ENCODE measurements at regions not wholly inside any gene's neighbourhood (a gene's known extent, or its start where the extent isn't known, plus 50 kb on each side); places are given as distances from the start of the nearest gene placed in this dataset.
"Not testable (repeated sequence)": the region's sequence is repeated elsewhere in the genome, so short reads cannot be mapped to it uniquely, and the experiment has no call there.

DNA sequence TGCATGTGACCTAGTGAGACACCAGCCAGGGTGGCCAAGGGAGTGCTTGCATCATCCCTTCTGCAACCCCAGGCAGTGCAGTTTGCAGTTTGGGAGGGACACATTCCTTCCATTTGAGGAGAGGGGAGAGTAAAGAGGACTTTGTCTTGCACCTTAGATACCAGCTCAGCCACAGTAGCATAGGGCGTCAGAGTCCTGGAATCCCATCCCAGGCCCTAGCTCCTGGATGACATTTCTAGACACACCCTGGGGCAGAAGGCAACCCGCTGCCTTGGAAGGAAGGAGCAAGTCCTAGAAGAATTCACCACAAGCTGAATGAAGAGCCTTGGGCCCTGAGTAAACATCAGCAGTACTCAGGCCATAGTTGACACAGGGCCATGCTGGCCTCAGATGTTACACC, 680.4 kb upstream of the IMPG1 start:
- DNase-seq = no peak

DNA sequence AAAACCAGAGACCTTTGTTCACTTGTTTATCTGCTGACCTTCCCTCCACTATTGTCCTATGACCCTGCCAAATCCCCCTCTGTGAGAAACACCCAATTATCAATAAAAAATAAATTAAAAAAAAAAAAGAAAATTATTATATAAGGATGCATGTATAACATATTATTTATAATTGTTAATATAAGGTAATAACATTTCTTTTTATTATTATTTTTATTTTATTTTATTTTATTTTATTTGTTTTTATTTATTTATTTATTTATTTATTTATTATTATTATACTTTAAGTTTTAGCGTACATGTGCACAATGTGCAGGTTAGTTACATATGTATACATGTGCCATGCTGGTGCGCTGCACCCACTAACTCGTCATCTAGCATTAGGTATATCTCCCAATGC, 672.9 kb upstream of the IMPG1 start:
- not testable (repeated sequence) for DNase-seq

- DNase-seq = not testable (repeated sequence)
Observed at GRCh38 chr6:76744151-76744720, 671.8 kb upstream of the IMPG1 start.

- no peak for DNase-seq
Observed at GRCh38 chr6:76742919-76743318, 670.5 kb upstream of the IMPG1 start.

DNA sequence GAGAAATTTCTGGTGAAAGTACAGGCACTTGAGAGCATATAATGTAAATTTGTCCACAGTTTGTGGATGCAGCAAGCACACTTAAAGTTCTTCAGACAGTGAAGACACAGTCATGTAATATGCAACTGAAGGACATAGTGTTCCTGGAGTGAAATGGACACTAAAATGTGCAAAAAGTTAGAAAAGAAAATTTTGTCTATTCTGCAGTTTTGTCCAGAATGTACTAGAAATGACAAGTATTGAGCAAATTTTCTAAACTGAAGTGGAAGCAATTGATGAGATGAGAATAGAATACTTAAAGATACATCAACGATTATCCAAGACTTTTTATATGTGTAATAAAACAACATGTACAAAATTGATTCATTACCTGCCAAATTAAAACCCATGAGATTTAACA, 647.0 kb upstream of the IMPG1 start:
- no peak for DNase-seq

DNA sequence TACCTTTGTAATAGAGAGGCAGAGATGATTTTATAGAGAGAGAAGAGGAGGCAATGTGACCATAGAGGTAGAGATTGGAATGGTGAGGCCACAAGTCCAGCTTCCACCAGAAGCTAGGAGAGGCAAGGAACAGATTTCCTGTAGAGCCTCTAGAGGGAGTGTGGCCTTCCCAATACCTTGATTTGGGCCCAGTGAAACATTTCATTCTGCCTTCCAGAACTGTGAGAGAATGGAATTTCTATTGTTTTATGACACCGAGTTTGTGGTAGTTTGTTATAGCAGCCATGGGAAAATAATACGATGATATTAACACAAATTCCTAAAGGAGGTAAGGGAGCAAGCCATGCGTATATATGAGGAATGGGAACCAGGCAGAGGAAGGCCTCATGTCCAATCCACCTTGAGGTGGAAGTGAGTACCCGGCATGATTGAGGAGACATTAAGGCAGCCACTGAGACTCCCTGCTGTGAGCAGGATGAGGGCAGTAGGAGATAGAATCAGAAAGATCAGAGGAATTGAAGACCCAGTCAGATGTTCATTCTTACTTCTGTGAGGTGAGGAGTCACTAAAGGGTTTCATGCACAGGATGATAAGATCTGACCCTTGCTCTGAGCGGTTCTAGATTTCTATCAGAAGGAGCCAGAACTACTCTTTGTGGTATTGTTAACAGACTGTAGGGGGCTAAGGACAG, 636.3 kb upstream of the IMPG1 start:
- no peak for DNase-seq

GRCh38 chr6:76707630-76708029, 635.2 kb upstream of the IMPG1 start:
- no peak for DNase-seq

DNA sequence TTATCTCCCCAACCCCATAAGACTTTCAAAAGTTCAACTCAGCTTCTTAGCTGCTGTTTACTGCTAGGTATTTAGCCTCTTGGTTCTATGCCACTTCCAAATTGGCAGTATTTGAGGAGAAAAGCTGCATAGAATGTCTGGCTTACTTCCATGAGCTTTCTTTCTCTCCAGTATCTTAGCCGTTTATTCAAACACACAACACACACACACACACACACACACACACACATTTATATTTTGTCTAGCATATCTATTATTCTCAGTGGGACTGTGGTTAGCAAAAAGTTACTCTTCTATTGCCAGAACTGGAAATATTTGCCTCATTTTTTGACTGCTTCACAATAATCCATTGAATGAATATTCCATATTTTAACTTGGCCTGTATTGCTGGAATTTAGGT, 634.2 kb upstream of the IMPG1 start:
- DNase-seq = no peak

DNA sequence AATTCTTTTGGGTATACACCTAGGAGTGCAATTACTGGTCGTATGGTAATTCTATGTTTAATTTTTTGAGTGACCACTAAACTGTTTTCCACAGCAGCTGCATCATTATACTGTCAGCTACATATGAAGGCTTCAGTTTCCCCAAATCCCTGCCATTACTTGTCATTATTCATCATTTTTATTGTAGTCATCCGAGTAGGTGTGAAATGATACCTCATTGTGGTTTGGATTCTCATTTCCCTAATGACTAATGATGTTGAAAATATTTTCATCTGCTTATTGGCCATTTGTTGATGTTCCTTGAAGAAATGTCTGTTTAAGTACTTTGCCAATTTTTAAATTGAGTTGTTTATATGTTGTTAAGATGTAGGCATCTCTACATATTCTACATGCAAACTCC, 633.6 kb upstream of the IMPG1 start:
- DNase-seq = no peak

DNA sequence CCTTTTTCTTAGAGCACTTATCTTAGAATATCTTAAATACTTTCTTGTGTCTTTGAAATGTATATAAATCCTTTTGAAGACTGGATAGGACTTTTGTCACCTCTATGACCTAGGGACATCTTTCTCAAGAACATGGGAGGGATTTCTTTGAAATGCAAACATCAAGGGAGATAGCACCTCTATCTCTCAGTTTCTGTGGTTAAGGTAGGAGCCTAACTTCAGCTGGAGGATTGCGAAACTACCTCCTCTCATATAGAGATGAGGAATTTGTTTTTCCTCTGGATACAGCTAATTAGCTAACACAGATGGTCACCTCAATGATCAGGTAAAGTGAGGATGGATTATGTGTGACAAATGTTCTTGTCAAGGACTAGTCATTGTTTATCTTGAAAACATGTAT, 631.3 kb upstream of the IMPG1 start:
- DNase-seq = no peak

DNA sequence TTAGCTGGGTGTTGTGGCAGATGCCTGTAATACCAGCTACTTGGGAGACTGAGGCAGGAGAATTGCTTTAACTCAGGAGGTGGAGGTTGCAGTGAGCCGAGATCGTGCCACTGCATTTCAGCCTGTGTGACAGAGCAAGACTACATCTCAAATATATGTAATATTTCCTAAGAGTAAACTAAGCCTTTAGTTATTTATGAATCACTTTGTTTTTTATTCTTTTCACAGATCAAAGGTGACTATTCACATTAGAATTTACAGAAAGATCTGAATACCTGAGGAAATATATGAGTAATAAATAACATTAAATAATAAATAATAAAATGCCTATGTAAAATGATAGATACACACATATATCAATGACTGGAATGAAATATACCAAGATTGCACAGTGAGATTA, 630.8 kb upstream of the IMPG1 start:
- DNase-seq = no peak

DNA sequence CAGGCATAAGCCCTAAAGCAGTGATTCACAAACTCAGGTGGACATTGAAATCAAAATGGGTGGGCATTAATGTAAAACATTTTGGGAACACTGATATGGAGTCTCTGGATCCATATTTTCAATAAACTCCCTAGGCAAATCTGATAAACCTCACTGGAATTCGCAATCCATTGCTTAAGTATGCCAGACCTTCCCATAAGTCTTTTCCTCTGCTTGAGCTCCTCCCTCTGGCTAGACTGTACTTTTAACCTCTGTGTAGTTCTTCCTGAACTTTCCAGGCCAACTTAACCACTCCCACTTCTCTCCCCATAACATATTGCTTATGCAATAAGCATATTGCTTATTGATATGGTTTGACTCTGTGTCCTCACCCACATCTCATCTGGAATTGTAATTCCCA, 629.7 kb upstream of the IMPG1 start:
- no peak for DNase-seq

GRCh38 chr6:76701610-76702009, 629.1 kb upstream of the IMPG1 start:
- no peak for DNase-seq

DNA sequence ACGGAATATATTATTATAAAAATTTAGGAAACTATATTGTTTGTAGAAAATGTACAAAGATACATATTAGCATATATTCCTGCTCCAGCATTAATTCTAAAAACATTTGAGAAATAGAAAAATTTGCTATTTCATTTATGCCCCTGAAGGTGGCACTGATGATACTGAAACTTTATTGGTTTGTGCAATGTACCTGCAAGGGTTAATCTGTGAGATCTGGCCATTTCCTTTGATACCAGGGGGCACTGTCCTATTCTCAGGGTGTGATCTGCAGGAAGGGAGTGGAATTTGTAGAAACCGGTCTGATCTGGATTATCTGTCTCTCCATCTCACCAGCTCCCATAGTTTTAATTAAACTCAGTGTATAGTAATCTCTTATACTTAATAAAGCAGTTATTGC, 625.1 kb upstream of the IMPG1 start:
- no peak for DNase-seq

DNA sequence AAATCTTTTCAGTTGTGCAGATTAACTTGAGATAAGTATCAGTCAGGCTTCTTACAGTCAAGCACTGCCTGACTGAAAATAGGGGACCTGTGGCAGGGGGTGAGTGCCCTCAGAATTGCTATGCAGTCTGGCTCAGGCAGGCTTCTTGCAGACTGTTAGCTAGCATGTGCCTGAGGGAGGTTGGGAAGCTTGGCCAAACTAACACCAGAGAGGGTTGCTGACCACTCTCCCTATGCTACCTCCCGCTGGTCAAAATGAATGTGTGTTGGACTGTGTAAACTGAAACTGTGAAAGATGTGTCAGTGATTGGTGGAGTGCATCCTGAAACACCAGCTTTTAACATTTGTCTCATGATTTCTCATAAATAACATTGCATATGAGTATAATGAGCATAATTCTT, 622.3 kb upstream of the IMPG1 start:
- no peak for DNase-seq

GRCh38 chr6:76684875-76685274, 612.4 kb upstream of the IMPG1 start:
- no peak for DNase-seq

DNA sequence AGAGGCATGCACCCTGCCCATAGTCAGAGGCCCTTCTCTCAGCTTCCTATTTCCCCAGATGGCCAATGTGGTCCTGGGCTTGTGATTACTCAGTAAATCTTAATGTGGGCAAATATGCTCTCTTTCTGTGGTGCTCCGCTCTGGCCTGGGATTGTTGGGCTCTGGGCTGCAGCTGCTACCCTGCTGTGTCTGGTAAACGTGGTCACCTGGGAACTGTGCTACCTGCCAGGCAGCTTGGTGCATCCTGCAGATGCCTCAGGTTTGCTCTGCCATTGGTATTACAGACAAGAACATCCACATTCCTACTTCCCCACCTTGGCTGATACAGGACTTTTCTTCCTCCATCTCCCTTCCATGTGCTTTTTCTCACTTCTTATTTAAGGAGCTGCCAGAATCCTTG, 611.5 kb upstream of the IMPG1 start:
- no peak for DNase-seq

DNA sequence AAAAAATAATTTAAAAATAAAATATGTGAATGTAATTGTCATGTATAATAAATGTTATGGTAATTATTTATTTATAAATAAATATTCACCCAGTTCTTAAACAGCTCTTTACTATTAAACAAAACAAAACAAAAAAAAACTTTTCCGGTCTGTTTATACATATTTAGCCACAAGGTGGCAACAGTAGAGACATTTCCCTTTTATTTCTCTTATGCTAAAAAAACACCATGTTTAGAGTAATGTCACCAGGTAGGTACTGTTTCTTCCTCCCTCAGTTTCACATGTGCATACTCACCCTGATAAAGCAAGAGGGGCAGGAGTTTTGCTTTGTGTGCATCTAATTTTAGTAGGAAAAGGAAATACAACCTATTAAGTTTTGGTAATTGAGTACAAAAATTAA, 610.4 kb upstream of the IMPG1 start:
- peak; percentile 24 for DNase-seq

DNA sequence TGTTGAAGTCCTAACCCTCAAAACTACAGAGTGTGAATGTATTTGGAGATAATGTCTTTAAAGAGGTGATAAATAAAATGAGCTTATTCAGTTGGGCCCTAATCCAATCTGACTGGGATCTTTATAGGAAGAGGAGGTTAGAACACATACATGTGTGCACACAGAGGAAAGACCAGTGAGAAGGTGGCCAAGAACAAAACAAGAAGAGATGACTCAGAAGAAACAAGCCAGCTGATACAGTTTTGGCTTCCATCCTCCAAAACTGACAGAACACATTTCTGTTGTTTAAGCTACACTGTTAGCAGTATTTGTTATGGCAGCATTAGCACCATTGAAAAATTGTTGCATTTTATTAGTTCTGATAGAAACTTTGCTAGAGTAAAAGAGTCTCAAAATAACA, 609.3 kb upstream of the IMPG1 start:
- no peak for DNase-seq

GRCh38 chr6:76677017-76677416, 604.6 kb upstream of the IMPG1 start:
- DNase-seq = no peak

DNA sequence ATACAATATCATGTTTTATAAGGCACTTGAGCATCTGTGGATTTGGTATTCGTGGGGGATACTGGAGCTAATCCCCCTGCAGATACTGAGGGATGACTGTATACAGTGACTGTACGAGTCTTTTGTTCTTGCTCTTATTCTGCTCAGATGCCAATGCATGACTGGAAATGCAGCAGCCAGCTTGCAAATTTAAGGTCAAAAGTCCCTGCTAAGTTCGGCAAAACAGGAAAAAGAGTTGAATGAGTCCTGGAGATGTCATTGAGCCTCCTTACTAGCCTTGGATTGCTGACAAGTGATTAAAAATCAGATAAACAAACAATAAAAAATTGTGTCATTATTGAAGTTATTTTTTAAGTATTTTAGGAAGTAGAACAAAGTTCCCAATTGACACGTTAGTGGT, 599.3 kb upstream of the IMPG1 start:
- no peak for DNase-seq

- no peak for DNase-seq
Observed at GRCh38 chr6:76644231-76644630, 571.8 kb upstream of the IMPG1 start.

DNA sequence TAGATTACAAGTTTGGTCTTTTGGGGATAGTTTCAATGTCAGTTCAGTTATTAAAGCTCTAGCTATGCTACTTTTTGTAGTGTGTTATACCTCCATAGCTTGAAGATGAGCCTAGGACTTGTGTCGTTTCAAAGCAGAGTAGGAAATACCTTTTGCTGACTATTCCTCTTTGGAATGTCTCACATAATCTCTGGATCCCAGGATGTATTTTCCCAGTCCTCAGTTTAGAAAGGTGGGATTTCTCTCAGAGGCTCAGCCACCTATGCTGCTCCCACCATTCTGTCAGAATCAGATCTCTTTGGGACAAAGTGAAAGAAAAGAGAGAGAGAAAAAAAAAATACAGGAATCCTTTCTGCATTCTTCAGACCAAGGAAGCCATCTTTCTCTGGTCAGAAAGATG, 567.5 kb upstream of the IMPG1 start:
- no peak for DNase-seq

- no peak for DNase-seq
Observed at GRCh38 chr6:76634695-76635094, 562.2 kb upstream of the IMPG1 start.

DNA sequence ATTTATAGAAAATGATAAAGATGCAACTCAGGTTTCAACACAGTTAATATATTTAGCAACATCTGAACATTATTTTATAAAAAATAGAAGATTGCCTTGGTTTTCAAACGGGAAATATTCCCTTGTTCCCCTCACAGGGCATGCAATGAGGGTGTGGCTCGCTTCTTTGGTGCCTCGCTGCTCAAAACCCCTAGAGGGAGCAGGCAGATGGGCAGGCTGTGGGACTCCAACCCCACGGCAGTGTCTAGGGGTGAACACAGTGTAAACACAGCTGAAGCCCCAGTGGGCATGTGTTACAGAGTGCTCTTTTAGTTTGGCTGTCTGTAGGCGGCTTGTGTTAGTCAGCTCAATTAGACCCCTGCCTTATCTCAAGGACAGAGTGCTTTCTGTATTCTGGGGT, 560.8 kb upstream of the IMPG1 start:
- DNase-seq = no peak

All from NCI-H510A treated with DMSO at 0.1 percent for 48 hours (cell line).